ENCODE measurements at regions not wholly inside any gene's neighbourhood (a gene's known extent, or its start where the extent isn't known, plus 50 kb on each side); places are given as distances from the start of the nearest gene placed in this dataset.

DNA sequence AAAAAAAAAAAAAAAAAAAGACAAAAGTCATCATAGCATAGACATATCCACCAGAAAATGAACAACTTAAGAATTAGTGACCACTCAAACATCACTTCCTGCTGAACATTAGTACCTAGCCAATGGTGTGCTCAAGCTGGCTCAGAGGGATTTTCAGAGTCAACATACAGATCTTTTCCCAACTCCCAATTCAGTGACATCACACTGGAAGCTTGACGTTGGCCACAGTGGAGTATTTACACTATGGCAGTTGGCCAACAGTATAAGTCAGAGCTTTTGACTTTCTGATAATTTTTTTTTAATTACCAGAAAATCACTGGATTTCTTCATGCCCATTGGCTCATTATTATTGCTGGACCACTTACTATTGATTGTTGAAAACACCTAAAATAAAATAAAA, 383.5 kb downstream of the ARHGEF28 start:
- DNase-seq, result peak; percentile 17 to 33

DNA sequence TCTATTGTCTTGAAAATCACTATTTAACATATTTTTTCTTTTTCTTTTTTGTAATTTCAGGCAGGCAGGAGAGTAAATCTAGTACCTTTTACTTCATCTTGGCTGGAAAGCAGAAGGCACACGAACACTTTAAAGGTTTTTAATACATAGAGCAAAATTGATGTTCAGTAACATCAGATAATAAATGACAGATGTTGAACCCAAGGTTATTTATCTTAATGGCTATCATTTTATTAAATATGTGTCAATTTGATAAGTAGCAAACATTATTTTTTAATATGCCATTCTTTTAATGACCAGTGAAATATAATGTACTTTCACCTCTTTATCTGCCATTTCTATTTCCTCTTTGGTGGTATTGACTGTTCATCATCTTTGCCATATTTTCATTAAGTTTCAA, 381.2 kb downstream of the ARHGEF28 start:
- DNase-seq, result no peak

DNA sequence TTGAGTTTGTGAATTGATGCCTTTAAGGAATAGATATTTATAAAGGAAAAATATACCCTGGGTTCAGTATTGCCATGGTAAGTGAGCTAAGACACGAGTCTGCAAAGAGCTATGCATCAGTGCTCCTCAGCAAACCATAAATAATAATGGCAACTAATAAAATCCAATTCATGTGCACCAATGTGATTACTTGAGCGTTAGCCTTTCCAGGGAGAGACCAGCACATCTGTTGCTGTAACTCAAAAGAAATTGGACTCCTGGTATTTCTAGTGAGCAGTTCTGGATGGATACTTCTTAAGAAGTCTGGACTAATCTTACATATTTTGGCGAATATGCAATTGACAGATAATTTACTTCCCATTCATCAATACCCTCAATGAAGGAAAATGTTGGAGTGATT, 373.3 kb downstream of the ARHGEF28 start:
- no peak for DNase-seq

DNA sequence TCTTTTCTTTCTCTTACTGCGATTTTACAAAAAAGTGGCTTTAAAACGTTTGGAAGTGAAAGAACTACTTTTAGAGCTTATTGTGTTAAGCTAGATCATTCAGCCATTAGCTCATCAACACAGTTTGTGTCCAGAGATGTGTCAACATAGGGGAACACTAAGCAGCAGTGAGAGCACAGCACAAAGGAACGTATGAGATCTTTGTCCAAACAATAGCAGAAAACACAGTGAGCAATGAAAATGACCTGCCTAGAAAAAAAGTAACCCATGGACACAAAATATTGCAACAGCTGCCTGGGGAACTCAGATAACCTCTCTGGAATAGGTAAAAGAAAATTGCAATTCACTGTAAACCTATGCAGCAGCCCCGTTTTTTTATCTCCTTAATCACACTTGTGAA, 372.5 kb downstream of the ARHGEF28 start:
- DNase-seq, result peak in 1 of 2 experiments; percentile 13

DNA sequence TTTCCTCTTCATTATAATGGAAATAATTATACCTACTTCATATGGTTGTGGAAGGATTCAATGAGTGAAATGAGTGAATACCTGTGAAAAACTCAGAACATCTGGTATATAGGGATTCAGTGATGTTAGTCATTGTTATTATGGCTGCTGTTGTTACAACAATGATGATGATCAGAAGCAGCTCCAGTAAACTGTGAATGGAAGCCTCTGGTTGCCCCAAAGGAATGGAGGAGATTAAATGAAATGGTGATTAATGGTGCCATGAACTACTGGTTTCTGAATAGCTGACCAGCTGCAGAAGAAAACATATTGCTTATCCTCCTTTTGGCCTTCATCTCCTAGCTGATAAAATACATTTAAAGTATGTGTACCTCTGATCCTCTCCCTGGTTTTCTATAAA, 372.0 kb downstream of the ARHGEF28 start:
- no peak for DNase-seq

DNA sequence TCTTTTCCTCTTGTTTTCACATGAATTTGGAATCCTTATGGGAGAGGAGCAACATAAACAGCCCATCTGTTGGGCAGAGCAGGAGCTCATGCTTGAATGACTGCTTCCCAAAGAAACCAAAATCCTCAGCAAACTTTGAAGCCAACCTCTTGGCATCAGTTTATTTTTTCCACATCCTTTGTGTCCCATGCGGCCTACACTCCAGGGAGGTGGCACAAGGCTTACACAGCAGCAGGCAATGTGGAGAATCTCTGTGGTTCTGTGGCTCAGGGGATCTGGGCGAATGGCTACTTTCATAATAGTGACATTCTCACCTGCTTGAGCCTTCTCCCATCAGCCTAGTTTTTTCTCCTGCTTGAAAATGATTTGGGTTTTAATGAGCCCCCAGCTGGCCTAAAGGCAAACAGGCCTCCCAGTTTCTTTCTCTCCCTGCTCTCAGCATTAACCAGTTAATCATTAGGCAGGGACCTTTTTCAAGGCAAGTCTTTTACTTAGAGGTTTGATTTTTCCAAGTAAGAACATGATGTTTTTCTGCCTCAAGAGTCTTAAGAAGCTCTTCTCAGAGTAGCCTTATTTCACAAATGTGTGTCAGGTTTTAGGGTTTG, 370.3 kb downstream of the ARHGEF28 start:
- no peak for DNase-seq

DNA sequence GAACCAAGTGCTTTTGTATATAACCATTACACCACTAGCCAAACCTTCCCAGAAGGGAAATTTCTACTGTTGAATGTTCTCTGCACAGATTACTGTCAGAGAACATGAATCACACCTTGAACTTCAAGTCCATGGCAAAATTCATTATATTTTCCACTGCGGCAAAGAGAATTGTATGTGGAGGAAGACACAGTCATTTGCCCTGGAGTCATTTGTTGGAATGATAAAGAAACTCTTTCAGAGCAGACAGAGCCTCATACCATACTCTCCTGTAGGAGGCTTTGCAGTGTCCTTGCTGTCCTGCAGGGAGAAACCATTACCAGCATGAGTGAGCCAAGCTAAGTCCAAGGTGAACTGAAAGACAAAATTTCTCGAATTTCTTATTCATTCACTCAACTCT, 369.0 kb downstream of the ARHGEF28 start:
- DNase-seq, result no peak
